Skin of body (tissue), 1 donor: ENCODE measurements at regions not wholly inside any gene's neighbourhood (a gene's known extent, or its start where the extent isn't known, plus 50 kb on each side); places are given as distances from the start of the nearest gene placed in this dataset.
A peak's percentile ranks its signal among the peaks of the same experiment; 100 is the strongest.

ENCODE experiments used
- DNase-seq: peaks from one replicate; lab custom pipeline; 2025; lab: John Stamatoyannopoulos, UW

- DNase-seq: no peak
Measured at GRCh38 chr20:18999086-18999485, 185.5 kb downstream of the SCP2D1 start.

- no peak for DNase-seq
Measured at GRCh38 chr20:19000078-19000477, 186.5 kb downstream of the SCP2D1 start.

GRCh38 chr20:19001177-19001576 lies 187.6 kb downstream of the SCP2D1 start:
- DNase-seq: no peak

DNA sequence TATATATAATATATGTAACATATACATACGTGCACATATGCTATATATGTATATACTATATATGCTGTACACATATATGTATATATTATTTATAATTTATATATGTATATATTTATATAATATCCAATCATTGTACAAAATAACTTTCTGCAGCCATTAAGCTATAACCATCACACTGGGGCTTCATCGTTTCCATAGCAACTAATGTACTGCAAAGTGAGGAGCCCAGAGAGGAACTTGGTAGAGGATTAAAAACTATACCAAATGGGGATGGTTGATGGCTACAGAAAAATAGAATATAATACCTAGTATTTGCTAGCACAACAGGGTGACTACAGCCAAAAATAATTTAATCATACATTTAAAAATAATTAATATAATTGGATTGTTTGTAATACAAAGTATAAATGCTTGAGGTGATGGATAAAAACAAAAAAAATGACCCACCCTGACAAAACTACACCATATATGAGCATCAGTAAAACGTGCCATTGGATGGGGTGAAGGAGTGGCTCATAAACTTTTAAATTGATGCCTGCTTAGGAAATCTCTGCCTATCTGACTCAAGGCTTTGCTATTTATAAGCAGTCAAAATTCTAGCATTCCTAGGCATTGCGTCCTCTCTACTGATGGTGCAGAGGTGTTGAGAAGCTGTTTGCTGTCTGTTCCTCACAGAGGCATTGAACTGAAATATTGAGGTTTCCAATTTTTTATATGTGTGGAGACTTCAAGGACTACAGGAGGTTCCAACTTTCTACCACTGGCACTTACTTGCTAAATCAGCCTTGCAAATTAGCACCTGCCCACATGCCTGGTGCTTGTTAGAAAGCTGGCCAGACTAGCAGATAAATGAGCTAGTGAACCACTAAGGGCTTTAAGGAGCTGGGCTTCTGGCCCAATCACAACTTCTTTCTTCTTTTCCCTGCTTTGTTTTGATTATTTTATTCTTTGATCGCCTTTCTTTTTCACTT lies 190.1 kb downstream of the SCP2D1 start:
- no peak for DNase-seq

DNA sequence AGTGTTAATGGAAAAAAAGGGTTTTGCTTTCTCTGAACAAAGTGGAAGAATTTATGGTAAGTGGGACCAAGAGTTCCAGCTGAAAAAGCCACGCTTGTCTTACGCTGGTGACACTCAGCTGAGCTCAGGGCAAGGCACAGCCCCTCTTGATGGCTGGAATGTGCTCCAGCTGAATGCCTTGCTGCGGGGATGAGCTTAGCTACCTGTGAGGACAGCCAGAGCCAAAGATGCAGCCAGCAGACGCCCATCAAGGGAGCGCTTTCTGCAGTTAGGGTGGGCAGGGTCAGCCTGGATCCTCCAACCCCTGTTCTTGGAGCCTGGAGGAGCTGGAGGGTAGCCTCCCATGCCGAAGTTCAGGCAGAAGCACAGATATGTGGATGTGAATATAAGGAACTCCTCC lies 191.4 kb downstream of the SCP2D1 start:
- DNase-seq: no peak

DNA sequence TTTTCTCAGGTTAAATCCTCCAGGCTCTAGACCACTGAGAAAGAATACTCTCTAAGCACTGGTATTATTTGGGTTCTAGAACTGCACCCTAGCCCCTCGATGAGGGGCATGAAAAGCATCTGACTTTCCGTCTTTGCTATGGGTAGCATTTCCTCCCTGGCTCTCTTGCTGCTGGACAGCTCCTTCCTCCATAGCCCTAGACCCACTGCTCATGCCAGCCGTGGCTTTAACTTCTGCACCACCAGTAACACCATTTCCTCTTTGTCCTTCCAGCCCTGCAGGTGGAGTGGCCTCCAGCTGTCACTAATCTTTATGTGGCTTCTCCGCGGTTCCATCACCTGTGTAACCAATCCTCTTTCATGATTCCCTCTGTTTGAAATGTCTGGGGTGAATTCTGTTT lies 194.9 kb downstream of the SCP2D1 start:
- no peak for DNase-seq

DNA sequence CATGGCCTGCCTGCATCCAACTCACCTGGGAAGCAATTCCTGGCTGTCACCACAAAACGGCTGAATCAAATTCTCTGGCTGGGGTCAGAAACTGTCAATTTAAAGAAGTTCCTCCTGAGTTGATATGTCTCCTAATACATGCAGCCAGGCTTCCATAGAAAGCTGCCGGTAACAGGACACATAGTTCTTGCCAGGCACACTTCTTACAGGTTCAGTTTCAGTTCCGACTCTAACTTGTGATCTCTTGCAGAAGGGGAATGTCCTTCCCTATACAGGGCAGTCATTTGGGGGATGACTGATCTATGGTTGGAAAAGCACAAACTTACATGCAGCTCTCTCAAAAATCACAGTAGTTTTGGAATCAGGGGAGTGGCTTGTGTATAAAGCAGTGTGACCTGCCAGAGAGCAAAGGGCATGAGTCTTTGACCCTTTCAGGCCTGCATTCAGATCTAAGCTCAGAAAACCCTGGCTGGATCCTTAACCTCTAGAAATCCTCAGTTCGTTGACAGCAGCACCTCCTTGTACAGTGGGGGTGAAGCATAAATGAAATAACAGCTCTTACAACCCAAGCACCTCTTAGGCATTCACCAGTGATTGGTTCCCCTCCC lies 195.6 kb downstream of the SCP2D1 start:
- DNase-seq: no peak

DNA sequence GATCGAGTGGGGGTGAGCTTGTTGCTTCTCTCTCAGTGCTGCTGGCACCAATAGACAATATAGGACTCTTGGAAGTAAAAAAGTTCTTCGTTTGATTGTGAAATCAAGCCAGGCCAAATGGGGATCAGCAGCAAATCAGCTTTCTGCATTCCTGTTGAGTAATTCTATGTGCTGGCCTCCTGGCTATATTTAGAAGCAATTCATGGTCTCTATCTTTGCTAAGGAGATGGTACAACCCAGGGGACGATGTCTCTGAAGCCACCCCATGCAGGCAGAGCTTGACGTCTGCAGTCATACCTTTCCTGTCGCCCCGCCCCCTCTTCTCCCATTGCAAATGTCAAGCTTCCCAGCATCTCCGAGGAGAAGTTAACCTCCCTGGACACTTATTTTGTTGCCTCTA lies 199.1 kb downstream of the SCP2D1 start:
- DNase-seq: peak; percentile 61

- no peak for DNase-seq
Measured at GRCh38 chr20:19013907-19014306, 198.5 kb upstream of the SLC24A3 start.

DNA sequence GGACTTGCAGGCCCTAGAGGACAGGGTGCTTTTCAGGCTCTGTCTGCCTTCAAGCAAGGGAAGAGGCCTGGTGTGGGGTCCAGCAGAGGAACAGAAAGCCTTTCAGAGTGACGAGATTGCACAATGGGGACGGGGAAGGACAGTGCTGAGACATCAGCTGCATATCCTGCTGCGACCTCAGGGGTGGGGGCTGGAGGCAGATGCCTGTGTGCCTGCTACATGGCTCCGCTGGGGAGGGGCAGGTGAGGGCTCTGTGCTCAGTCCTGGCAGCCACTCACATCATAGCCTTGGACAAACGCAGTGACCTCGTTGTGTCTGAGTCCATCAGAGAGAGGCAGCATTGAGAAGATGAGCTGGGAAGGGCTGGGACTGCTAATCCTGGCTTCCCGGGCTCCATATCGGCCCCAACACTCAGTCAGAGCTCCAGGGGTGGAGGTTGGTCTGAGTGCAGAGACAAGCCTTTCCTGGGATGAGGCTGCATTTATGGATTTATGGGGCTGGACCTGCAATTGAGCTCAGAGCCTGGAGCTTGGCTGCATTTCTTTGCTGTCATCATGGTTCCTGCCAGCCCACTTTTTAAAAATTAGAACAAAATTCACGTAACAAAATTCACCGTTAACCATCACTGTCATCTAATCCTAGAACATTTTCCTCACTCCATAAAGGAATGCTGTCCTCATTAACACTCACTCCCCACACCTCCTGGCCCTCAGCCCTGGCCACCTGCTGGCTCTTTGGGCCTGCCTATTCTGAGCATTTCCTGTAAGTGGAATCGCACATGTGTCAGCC lies 196.9 kb upstream of the SLC24A3 start:
- DNase-seq: peak; percentile 78

DNA sequence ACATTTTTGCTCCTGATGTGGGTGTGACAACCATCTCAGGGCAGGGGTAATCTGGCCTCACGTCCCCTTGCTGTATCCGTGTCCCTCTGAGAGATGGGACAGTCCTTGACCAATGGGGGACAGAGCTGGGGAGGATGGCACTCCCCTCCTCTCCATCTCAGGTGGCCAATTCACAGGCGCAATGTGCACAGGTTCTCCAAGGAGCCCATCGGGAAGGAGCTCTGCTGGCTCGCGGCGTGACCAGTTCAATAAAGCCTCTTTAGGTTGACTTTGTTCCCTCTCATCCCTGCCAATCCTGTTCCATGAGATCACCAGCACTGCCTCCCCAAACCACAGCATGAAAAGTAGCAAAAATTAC lies 196.3 kb upstream of the SLC24A3 start:
- no peak for DNase-seq

- DNase-seq: no peak
Measured at GRCh38 chr20:19017104-19017690, 195.2 kb upstream of the SLC24A3 start.

- no peak for DNase-seq
Measured at GRCh38 chr20:19018881-19019280, 193.6 kb upstream of the SLC24A3 start.

- DNase-seq: no peak
Measured at GRCh38 chr20:19019734-19020364, 192.6 kb upstream of the SLC24A3 start.

DNA sequence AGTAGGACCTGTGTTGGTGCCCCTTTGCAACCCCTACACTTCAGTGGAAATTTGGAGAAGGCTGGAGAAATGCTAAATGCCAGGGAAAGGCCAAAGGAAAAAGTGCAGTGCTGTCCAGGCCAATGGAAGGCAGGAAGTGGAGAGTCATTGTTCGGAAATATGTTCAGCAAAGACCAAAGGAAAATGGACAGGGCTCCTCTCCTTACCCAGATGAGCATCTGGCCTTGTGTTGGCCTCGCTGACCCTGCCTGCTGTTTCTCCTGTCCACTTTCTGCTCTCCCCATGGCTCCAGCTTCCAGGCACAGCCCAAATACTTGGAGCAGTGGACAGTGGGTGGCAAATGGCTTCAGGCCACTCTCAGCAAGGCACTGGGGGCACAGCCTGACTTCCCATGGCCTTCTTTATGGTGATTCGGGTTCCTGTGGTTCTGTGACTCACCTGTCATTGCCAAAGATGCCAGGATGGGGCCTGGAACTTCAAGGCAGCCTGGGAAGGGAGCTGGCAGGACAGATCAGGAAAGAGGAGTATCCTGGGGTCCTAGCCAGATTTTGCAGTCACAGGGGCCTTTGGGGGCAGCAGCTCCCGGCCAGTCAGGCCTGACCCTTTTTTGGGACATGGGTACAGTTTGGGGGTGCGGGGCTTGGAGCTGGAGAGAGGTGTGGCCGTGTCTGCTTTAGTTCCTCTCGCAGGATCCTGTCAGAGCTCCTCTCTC lies 190.9 kb upstream of the SLC24A3 start:
- DNase-seq: no peak

DNA sequence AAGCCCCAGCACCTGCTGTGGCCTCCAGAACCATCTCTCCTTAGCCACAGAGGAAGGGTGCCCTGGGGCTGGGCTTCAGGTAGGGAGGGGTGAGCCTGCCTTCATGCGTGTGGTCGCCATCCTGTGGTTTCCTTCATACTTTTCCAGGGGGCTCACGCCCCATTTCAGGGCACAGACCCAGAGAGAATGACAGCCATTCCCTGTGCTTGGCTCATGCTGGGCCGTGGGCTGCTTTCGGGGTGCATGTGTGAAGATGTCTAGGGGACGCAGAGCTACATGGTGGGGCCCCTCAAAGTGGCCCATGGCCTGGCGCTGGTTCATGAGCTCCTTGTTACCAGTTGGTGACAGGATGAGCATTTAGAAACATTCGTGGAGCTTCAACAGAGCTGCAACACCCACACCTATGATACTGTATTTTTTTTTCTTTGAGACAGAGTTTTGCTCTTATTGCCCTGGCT lies 190.3 kb upstream of the SLC24A3 start:
- DNase-seq: no peak

GRCh38 chr20:19022791-19023448 lies 189.5 kb upstream of the SLC24A3 start:
- no peak for DNase-seq

DNA sequence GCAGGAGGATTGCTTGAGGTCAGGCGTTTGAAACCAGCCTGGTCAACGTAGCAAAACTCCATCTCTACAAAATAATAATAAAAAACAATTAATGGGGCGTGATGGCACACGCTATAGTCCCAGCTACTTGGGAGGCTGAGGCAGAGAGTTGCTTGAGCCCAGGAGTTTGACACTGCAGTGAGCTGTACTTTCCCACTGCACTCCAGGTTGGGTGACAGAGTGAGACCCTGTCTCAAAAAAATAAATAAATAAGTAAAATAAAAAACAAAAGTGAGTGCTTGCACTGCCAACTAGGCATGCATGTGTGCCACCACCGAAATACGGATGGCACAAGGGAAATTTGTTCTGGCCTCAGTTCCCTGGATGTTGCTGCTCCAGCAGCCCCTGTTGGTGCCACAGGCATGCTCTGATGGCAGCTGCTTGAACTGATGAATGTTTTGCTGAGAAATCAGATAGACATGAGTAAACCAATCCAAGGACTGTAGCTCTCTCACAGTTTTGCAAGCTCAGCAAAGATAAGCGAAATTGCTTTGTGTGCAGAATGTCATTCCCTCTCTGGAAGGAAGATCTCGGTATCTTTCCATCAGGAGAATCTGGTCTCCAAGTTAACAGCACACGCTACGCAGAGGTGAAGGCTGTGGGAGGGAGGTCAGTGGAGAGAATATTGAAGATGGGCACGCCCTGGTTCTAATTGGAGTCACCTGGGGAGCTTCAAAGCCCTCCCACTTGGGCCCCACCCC lies 188.0 kb upstream of the SLC24A3 start:
- peak; percentile 27 for DNase-seq

DNA sequence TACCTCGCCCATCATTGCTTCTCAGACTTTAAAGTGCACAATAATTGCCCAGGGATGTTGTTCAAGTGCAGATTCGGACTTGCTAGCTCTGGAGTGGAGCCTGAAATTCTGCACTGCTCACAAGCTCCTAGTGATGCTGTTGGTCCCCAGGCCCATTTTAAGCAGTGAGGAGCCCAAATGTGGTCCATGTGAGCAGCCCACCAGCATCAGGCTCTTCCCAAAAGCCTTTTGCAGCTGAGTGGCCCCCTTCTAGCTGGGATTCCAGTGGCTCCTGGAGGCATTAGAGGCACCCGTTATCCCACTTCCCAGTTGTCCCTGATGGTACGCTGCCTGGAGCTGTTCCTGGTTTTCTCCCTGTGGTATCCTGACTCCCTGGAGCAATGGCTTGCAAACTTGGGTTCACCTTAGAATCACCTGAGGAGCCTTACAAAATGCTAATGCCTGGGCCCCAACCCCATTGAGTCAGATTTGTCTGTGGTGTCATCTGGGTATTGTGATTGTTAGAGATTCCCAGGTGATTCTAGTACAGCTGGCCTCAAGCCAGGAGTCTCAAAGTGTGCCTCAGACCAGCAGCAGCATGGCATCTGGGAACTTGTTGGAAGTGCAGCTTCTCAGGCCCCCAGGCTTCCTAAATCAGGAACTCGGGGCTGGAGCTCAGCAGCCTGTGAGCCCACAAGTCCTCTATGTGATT lies 186.9 kb upstream of the SLC24A3 start:
- DNase-seq: no peak
